DND-41 (cell line): ENCODE measurements at regions not wholly inside any gene's neighbourhood (a gene's known extent, or its start where the extent isn't known, plus 50 kb on each side); places are given as distances from the start of the nearest gene placed in this dataset.

ENCODE experiments used
- ATAC-seq: fragments of 200-7000 bp; cut with Tn5 transposase; 3 replicates; pipeline ENCODE4 v1.9.1; 2021; ENCODE audit warnings: low read depth; ENCODE audit not compliant: insufficient read depth
- DNase-seq: peaks from one replicate; pipeline ENCODE4 v3.0.0-alpha.2; 2020
- H2AFZ ChIP-seq: 2 replicates; pipeline ENCODE4 v1.6.0; 2012; ENCODE audit warnings: low read depth, low read length
- H3K27ac ChIP-seq: 2 replicates; pipeline ENCODE4 v1.5.1; 2012; ENCODE audit warnings: low read length, inconsistent platforms
- H3K27me3 ChIP-seq: fragments of 200-600 bp; sonication (generic); 2 replicates; pipeline ENCODE4 v1.6.0; 2012; ENCODE audit warnings: low read length, mild to moderate bottlenecking, inconsistent platforms; ENCODE audit not compliant: insufficient read depth, poor library complexity
- H3K36me3 ChIP-seq: 2 replicates; pipeline ENCODE4 v1.5.1; 2012; ENCODE audit warnings: low read length, inconsistent platforms; ENCODE audit not compliant: insufficient read depth
- H3K4me1 ChIP-seq: 2 replicates; pipeline ENCODE4 v1.5.1; 2012; ENCODE audit warnings: mild to moderate bottlenecking, low read length; ENCODE audit not compliant: insufficient read depth
- H3K4me2 ChIP-seq: 2 replicates; pipeline ENCODE4 v1.6.0; 2012; ENCODE audit warnings: mild to moderate bottlenecking, moderate library complexity, low read length, inconsistent platforms; ENCODE audit not compliant: insufficient read depth
- H3K4me3 ChIP-seq, 2 experiments: fragments of 200-600 bp in 1 of 2; shearing (Covaris generic) in 1 of 2; 2 replicates each; pipeline ENCODE4 v1.5.1; 2012 to 2016; ENCODE audit warnings: inconsistent platforms in 2 of 2, low read length in 2 of 2, mild to moderate bottlenecking in 2 of 2, low read depth in 1 of 2, moderate library complexity in 1 of 2
- H3K79me2 ChIP-seq: 2 replicates; pipeline ENCODE4 v1.6.0; 2012; ENCODE audit warnings: low read length, inconsistent platforms; ENCODE audit not compliant: insufficient read depth
- H3K9ac ChIP-seq: 2 replicates; pipeline ENCODE4 v1.6.0; 2012; ENCODE audit warnings: low read depth, mild to moderate bottlenecking, inconsistent platforms, low read length, moderate library complexity
- H3K9me3 ChIP-seq: 2 replicates; pipeline ENCODE4 v1.5.1; 2012; ENCODE audit warnings: low read length, moderate library complexity, mild to moderate bottlenecking, inconsistent platforms; ENCODE audit not compliant: insufficient read depth, severe bottlenecking
- H4K20me1 ChIP-seq: 2 replicates; pipeline ENCODE4 v1.6.0; 2012; ENCODE audit warnings: low read length; ENCODE audit not compliant: insufficient read depth
- CTCF ChIP-seq: IDR thresholded peaks from 2 replicates; pipeline ENCODE4 v1.5.1; 2012; ENCODE audit warnings: borderline replicate concordance, low read length, moderate library complexity, mild to moderate bottlenecking; ENCODE audit not compliant: poor library complexity, severe bottlenecking; ENCODE audit errors: extremely low read depth
- EZH2 ChIP-seq: IDR thresholded peaks from 3 replicates; pipeline ENCODE4 v1.6.1; 2012; ENCODE audit warnings: borderline replicate concordance, low read depth, mild to moderate bottlenecking, moderate library complexity, low read length, inconsistent platforms; ENCODE audit not compliant: severe bottlenecking

- ATAC-seq (no peak), DNase-seq (no peak)
- Histone ChIP-seq H3K36me3 (no peaks in the 10 kb centered on the region), H3K27ac (no peak overlapping the region), H3K9me3 (no peaks in the 10 kb centered on the region), H3K4me2 (no peak overlapping the region), H3K4me1 (no peaks in the 10 kb centered on the region), H4K20me1 (no peaks in the 10 kb centered on the region), H3K9ac (no peak overlapping the region), H3K27me3 (no peaks in the 10 kb centered on the region), H2AFZ (no peak overlapping the region), H3K4me3 (no peak overlapping the region), H3K79me2 (no peaks in the 10 kb centered on the region)
- no peak for TF ChIP-seq EZH2
- no peak for TF ChIP-seq CTCF
Observed at GRCh38 chr5:51606921-51607320, 223.7 kb downstream of the ISL1 start.

- Histone ChIP-seq H4K20me1 (no peaks in the 10 kb centered on the region), H3K79me2 (no peaks in the 10 kb centered on the region), H2AFZ (no peak overlapping the region), H3K9me3 (no peaks in the 10 kb centered on the region), H3K9ac (no peak overlapping the region), H3K4me1 (no peaks in the 10 kb centered on the region), H3K27me3 (no peaks in the 10 kb centered on the region), H3K36me3 (no peaks in the 10 kb centered on the region), H3K27ac (no peak overlapping the region), H3K4me2 (no peak overlapping the region), H3K4me3 (no peak overlapping the region)
- no peak for ATAC-seq
- no peak for TF ChIP-seq CTCF
- no peak for TF ChIP-seq EZH2
- DNase-seq: no peak
Observed at GRCh38 chr5:51618234-51618633, 235.0 kb downstream of the ISL1 start.

GRCh38 chr5:51621156-51621555 lies 237.9 kb downstream of the ISL1 start:
- Histone ChIP-seq H4K20me1 (no peaks in the 10 kb centered on the region), H3K4me1 (no peaks in the 10 kb centered on the region), H3K36me3 (no peaks in the 10 kb centered on the region), H3K9ac (no peak overlapping the region), H2AFZ (no peak overlapping the region), H3K4me2 (no peak overlapping the region), H3K4me3 (no peak overlapping the region), H3K27me3 (no peaks in the 10 kb centered on the region), H3K9me3 (no peaks in the 10 kb centered on the region), H3K79me2 (no peaks in the 10 kb centered on the region), H3K27ac (no peak overlapping the region)
- no peak for TF ChIP-seq CTCF
- TF ChIP-seq EZH2: no peak
- DNase-seq (no peak), ATAC-seq (no peak)

- no peaks in the 10 kb centered on the region for H3K9me3 ChIP-seq
- no peak overlapping the region for H3K4me3 ChIP-seq
- H2AFZ ChIP-seq: no peak overlapping the region
- no peaks in the 10 kb centered on the region for H3K36me3 ChIP-seq
- H3K4me1 ChIP-seq: no peaks in the 10 kb centered on the region
- no peak for DNase-seq
- no peak overlapping the region for H3K27ac ChIP-seq
- H3K4me2 ChIP-seq: no peak overlapping the region
- no peaks in the 10 kb centered on the region for H3K79me2 ChIP-seq
- no peaks in the 10 kb centered on the region for H4K20me1 ChIP-seq
- no peaks in the 10 kb centered on the region for H3K27me3 ChIP-seq
- no peak overlapping the region for H3K9ac ChIP-seq
- no peak for ATAC-seq
- TF ChIP-seq EZH2: no peak
- no peak for TF ChIP-seq CTCF
Observed at GRCh38 chr5:51622161-51622790, 239.0 kb downstream of the ISL1 start.
